ENCODE measurements at regions not wholly inside any gene's neighbourhood (a gene's known extent, or its start where the extent isn't known, plus 50 kb on each side); places are given as distances from the start of the nearest gene placed in this dataset.

- TF ChIP-seq CTCF (IDR thresholded peaks at IDR 0.05) (no peak), POLR2A (IDR thresholded peaks at IDR 0.05) (no peak)
Measured at GRCh38 chr5:61905613-61906012, 400.4 kb upstream of the KIF2A start.

Measured in testis (tissue), 2 donors.